ENCODE measurements at regions not wholly inside any gene's neighbourhood (a gene's known extent, or its start where the extent isn't known, plus 50 kb on each side); places are given as distances from the start of the nearest gene placed in this dataset.

DNA sequence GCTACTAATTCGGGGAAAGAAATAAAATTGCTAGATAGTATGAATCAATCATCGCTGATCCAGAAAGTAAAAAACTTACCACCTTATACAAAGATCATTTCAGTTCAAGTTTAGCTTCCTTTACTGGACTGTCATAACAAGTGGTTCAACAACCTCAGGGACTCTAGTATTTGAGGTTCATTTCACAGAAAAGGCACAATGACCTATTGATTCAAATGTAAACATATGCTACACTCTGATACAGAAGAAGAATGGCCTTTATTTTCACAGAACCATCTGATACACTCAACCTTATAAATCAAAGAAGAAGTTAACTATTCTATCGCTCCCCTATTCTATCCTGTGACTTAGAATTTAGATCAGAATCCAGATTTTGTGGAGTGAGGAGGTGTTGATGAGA is 140.8 kb upstream of the EFCAB3 start (continued):
- TF ChIP-seq, protein P1, sequence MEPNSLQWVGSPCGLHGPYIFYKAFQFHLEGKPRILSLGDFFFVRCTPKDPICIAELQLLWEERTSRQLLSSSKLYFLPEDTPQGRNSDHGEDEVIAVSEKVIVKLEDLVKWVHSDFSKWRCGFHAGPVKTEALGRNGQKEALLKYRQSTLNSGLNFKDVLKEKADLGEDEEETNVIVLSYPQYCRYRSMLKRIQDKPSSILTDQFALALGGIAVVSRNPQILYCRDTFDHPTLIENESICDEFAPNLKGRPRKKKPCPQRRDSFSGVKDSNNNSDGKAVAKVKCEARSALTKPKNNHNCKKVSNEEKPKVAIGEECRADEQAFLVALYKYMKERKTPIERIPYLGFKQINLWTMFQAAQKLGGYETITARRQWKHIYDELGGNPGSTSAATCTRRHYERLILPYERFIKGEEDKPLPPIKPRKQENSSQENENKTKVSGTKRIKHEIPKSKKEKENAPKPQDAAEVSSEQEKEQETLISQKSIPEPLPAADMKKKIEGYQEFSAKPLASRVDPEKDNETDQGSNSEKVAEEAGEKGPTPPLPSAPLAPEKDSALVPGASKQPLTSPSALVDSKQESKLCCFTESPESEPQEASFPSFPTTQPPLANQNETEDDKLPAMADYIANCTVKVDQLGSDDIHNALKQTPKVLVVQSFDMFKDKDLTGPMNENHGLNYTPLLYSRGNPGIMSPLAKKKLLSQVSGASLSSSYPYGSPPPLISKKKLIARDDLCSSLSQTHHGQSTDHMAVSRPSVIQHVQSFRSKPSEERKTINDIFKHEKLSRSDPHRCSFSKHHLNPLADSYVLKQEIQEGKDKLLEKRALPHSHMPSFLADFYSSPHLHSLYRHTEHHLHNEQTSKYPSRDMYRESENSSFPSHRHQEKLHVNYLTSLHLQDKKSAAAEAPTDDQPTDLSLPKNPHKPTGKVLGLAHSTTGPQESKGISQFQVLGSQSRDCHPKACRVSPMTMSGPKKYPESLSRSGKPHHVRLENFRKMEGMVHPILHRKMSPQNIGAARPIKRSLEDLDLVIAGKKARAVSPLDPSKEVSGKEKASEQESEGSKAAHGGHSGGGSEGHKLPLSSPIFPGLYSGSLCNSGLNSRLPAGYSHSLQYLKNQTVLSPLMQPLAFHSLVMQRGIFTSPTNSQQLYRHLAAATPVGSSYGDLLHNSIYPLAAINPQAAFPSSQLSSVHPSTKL (CRISPR knock-in tag; IDR thresholded peaks at IDR 0.05): peak; percentile 86
- TF ChIP-seq, protein P2, sequence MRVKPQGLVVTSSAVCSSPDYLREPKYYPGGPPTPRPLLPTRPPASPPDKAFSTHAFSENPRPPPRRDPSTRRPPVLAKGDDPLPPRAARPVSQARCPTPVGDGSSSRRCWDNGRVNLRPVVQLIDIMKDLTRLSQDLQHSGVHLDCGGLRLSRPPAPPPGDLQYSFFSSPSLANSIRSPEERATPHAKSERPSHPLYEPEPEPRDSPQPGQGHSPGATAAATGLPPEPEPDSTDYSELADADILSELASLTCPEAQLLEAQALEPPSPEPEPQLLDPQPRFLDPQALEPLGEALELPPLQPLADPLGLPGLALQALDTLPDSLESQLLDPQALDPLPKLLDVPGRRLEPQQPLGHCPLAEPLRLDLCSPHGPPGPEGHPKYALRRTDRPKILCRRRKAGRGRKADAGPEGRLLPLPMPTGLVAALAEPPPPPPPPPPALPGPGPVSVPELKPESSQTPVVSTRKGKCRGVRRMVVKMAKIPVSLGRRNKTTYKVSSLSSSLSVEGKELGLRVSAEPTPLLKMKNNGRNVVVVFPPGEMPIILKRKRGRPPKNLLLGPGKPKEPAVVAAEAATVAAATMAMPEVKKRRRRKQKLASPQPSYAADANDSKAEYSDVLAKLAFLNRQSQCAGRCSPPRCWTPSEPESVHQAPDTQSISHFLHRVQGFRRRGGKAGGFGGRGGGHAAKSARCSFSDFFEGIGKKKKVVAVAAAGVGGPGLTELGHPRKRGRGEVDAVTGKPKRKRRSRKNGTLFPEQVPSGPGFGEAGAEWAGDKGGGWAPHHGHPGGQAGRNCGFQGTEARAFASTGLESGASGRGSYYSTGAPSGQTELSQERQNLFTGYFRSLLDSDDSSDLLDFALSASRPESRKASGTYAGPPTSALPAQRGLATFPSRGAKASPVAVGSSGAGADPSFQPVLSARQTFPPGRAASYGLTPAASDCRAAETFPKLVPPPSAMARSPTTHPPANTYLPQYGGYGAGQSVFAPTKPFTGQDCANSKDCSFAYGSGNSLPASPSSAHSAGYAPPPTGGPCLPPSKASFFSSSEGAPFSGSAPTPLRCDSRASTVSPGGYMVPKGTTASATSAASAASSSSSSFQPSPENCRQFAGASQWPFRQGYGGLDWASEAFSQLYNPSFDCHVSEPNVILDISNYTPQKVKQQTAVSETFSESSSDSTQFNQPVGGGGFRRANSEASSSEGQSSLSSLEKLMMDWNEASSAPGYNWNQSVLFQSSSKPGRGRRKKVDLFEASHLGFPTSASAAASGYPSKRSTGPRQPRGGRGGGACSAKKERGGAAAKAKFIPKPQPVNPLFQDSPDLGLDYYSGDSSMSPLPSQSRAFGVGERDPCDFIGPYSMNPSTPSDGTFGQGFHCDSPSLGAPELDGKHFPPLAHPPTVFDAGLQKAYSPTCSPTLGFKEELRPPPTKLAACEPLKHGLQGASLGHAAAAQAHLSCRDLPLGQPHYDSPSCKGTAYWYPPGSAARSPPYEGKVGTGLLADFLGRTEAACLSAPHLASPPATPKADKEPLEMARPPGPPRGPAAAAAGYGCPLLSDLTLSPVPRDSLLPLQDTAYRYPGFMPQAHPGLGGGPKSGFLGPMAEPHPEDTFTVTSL (CRISPR knock-in tag; IDR thresholded peaks at IDR 0.05; ENCODE audit: borderline replicate concordance): peak; percentile 31; the same call in 1 of the 2 replicates
- TF ChIP-seq HNF4A (CRISPR knock-in tag; IDR thresholded peaks at IDR 0.05) (0 out of 2 replicates have a peak, but pooled peaks have one; percentile 16), RARA (CRISPR knock-in tag; IDR thresholded peaks at IDR 0.05) (peak; percentile 83), GATAD2A (CRISPR knock-in tag; IDR thresholded peaks at IDR 0.05) (peak; percentile 79), NR2F2 (IDR thresholded peaks at IDR 0.05; ENCODE audit: borderline replicate concordance, low read depth) (peak; percentile 62), HDAC2 (CRISPR knock-in tag; IDR thresholded peaks at IDR 0.05) (peak; percentile 32; the same call in 1 of the 2 replicates), NR2F1 (CRISPR knock-in tag; IDR thresholded peaks at IDR 0.05) (peak; percentile 57 to 65; a peak in 3 of 4 replicates), SOX13 (IDR thresholded peaks at IDR 0.05) (peak; percentile 26; the same call in 1 of the 2 replicates), SOX13 (CRISPR knock-in tag; conservative IDR thresholded peaks at IDR 0.05 in 1 of 2, IDR thresholded peaks at IDR 0.05 in 1 of 2) (peak in 1 of 2 experiments; percentile 96; a peak in 2 of 4 replicates), SAP130 (CRISPR knock-in tag; IDR thresholded peaks at IDR 0.05; ENCODE audit: low read depth) (peak; percentile 37; the same call in 1 of the 2 replicates), RXRB (CRISPR knock-in tag; IDR thresholded peaks at IDR 0.05; ENCODE audit: borderline replicate concordance) (peak; percentile 98), BCL6 (CRISPR knock-in tag; IDR thresholded peaks at IDR 0.05) (peak; percentile 94)
- TF ChIP-seq, protein P3, sequence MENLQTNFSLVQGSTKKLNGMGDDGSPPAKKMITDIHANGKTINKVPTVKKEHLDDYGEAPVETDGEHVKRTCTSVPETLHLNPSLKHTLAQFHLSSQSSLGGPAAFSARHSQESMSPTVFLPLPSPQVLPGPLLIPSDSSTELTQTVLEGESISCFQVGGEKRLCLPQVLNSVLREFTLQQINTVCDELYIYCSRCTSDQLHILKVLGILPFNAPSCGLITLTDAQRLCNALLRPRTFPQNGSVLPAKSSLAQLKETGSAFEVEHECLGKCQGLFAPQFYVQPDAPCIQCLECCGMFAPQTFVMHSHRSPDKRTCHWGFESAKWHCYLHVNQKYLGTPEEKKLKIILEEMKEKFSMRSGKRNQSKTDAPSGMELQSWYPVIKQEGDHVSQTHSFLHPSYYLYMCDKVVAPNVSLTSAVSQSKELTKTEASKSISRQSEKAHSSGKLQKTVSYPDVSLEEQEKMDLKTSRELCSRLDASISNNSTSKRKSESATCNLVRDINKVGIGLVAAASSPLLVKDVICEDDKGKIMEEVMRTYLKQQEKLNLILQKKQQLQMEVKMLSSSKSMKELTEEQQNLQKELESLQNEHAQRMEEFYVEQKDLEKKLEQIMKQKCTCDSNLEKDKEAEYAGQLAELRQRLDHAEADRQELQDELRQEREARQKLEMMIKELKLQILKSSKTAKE (CRISPR knock-in tag; IDR thresholded peaks at IDR 0.05; ENCODE audit: borderline replicate concordance): 0 out of 2 replicates have a peak, but pooled peaks have one; percentile 14
- TF ChIP-seq, protein P4, sequence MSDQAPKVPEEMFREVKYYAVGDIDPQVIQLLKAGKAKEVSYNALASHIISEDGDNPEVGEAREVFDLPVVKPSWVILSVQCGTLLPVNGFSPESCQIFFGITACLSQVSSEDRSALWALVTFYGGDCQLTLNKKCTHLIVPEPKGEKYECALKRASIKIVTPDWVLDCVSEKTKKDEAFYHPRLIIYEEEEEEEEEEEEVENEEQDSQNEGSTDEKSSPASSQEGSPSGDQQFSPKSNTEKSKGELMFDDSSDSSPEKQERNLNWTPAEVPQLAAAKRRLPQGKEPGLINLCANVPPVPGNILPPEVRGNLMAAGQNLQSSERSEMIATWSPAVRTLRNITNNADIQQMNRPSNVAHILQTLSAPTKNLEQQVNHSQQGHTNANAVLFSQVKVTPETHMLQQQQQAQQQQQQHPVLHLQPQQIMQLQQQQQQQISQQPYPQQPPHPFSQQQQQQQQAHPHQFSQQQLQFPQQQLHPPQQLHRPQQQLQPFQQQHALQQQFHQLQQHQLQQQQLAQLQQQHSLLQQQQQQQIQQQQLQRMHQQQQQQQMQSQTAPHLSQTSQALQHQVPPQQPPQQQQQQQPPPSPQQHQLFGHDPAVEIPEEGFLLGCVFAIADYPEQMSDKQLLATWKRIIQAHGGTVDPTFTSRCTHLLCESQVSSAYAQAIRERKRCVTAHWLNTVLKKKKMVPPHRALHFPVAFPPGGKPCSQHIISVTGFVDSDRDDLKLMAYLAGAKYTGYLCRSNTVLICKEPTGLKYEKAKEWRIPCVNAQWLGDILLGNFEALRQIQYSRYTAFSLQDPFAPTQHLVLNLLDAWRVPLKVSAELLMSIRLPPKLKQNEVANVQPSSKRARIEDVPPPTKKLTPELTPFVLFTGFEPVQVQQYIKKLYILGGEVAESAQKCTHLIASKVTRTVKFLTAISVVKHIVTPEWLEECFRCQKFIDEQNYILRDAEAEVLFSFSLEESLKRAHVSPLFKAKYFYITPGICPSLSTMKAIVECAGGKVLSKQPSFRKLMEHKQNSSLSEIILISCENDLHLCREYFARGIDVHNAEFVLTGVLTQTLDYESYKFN (CRISPR knock-in tag; conservative IDR thresholded peaks at IDR 0.05): peak; percentile 56

All from HepG2 (cell line).